Kidney (tissue), 13 donors: ENCODE measurements at regions not wholly inside any gene's neighbourhood (a gene's known extent, or its start where the extent isn't known, plus 50 kb on each side); places are given as distances from the start of the nearest gene placed in this dataset.
"Not testable (repeated sequence)": the region's sequence is repeated elsewhere in the genome, so short reads cannot be mapped to it uniquely, and the experiment has no call there.

Experiments used
- DNase-seq, 5 donors: peaks; one replicate each; pipeline ENCODE4 v3.0.0-alpha.2; 2013 to 2020
- FAIRE-seq: peaks from 2 replicates; lab custom pipeline; 2012; peaks lifted over from hg19 to GRCh38; lab: Jason Lieb, UNC
- H3K27ac ChIP-seq, 2 donors: one replicate each; pipeline ENCODE4 v1.7.0; 2013; ENCODE audit warnings: low read depth in 2 of 2, low read length in 2 of 2, inconsistent platforms in 1 of 2
- H3K27me3 ChIP-seq: one replicate; pipeline ENCODE4 v1.7.1; 2013; ENCODE audit warnings: low read length, inconsistent platforms; ENCODE audit not compliant: control insufficient read depth, insufficient read depth
- H3K36me3 ChIP-seq, 3 donors: one replicate each; pipeline versions ENCODE4 v1.7.0 to v1.7.1; 2013; ENCODE audit warnings: low read length in 3 of 3, control low read depth in 1 of 3, inconsistent platforms in 1 of 3; ENCODE audit not compliant: insufficient read depth in 3 of 3, control insufficient read depth in 2 of 3
- H3K4me1 ChIP-seq, 3 donors: one replicate each; pipeline versions ENCODE4 v1.7.0 to v1.7.1; 2013; ENCODE audit warnings: low read length in 3 of 3, inconsistent platforms in 1 of 3, low read depth in 1 of 3; ENCODE audit not compliant: control insufficient read depth in 2 of 3, insufficient read depth in 2 of 3
- H3K4me3 ChIP-seq, 3 donors: one replicate each; pipeline versions ENCODE4 v1.7.0 to v1.8.1; 2013; ENCODE audit warnings: low read length in 3 of 3, control low read depth in 1 of 3, inconsistent platforms in 1 of 3
- H3K9ac ChIP-seq, 3 donors: one replicate each; pipeline versions ENCODE4 v1.7.0 to v1.7.1; 2013; ENCODE audit warnings: low read length in 3 of 3, control low read depth in 1 of 3, inconsistent platforms in 1 of 3
- H3K9me3 ChIP-seq, 3 donors: one replicate each; pipeline versions ENCODE4 v1.7.0 to v1.7.1; 2013; ENCODE audit warnings: low read length in 3 of 3, control low read depth in 1 of 3, inconsistent platforms in 1 of 3; ENCODE audit not compliant: control insufficient read depth in 2 of 3, insufficient read depth in 1 of 3
- intact Hi-C: fragments of 100-400 bp; cut with DNase I; formaldehyde crosslinking; loops from one replicate; pipeline ENCODE4 v1.11.1; 2022
- TF ChIP-seq, protein P1 (sequence below): IDR thresholded peaks from 3 replicates; pipeline ENCODE4 v1.5.1; 2012; ENCODE audit warnings: mild to moderate bottlenecking, moderate library complexity, borderline replicate concordance; ENCODE audit not compliant: insufficient read depth; ENCODE audit errors: extremely low read depth
- donor health status: control.
- donor health status: control.
- donor health status: control.
- donor health status: control.
- donor health status: control.
- donor health status: DM: yes; HTN: yes; CAD: no.
- donor health status: Normal renal cell carcinoma (clear cell type).

DNA sequence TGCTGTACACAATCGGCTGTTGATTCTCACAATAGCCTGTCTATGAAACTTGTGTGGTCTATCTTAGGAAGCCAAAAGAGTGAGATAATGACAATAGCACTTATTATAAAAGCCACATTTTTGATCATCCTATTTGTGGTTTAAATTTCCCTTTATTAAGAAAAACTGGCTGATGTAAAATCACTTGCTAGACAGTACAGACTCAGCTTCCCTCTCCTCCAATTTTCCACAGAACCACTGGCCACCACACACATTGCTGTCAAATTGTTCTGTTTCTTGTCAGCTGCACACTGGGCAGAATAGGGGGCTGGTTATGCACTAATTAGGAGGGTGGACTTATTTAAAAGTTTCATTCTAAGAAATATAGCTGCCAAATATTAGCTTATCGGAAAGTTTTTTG is 425.9 kb downstream of the EPHA3 start:
- intact Hi-C loops = no loop called here
- no peak for FAIRE-seq

DNA sequence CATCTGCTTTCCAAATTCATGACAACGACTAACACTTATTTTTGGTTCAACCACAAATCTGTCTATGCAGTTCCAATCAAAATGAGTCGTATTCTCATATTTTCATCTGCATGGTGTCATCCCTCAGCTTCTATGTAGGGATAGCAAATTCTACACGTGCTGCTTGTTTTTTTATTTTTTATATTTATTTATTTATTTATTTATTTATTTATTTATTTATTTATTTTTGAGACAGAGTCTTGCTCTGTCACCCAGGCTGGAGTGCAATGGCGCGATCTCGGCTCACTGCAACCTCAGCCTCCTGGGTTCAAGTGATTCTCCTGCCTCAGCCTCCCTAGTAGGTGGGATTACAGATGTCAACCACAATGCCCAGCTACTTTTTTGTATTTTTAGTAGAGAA is 447.2 kb downstream of the EPHA3 start:
- H3K36me3 ChIP-seq, H3K9me3 ChIP-seq, DNase-seq, H3K4me3 ChIP-seq, FAIRE-seq, H3K27ac ChIP-seq, H3K9ac ChIP-seq, H3K27me3 ChIP-seq, intact Hi-C loops, H3K4me1 ChIP-seq: not testable (repeated sequence)

More for the DNA sequence above, 425.9 kb downstream of the EPHA3 start:
- Histone ChIP-seq H3K27ac (no peak overlapping the region), H3K4me1 (no peaks in the 10 kb centered on the region), H3K27me3 (no peaks in the 10 kb centered on the region), H3K36me3 (no peaks in the 10 kb centered on the region), H3K9ac (no peak overlapping the region), H3K9me3 (no peaks in the 10 kb centered on the region), H3K4me3 (no peak overlapping the region)
- TF ChIP-seq, protein P1, sequence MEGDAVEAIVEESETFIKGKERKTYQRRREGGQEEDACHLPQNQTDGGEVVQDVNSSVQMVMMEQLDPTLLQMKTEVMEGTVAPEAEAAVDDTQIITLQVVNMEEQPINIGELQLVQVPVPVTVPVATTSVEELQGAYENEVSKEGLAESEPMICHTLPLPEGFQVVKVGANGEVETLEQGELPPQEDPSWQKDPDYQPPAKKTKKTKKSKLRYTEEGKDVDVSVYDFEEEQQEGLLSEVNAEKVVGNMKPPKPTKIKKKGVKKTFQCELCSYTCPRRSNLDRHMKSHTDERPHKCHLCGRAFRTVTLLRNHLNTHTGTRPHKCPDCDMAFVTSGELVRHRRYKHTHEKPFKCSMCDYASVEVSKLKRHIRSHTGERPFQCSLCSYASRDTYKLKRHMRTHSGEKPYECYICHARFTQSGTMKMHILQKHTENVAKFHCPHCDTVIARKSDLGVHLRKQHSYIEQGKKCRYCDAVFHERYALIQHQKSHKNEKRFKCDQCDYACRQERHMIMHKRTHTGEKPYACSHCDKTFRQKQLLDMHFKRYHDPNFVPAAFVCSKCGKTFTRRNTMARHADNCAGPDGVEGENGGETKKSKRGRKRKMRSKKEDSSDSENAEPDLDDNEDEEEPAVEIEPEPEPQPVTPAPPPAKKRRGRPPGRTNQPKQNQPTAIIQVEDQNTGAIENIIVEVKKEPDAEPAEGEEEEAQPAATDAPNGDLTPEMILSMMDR = no peak
- no peak for DNase-seq

DNA sequence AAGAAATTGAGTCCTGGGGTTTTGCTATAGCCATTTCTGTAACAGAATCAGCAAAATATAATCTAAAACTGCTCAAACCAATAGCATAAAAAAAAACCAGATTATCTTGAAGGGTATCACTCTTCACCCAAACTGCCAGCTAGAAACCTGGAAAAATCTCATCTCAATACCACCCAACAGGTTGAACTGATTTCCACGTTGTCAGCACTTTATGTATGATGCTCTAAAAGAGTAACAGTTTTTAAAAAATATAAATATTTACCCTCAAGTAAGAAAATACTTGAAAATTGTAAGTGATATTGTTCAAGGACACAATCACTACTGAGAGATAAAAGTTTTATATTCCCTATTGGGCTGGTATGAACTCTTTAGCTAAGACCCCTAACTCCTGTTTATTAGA is 451.3 kb downstream of the EPHA3 start:
- H3K9ac ChIP-seq = no peak overlapping the region
- DNase-seq (no peak), FAIRE-seq (no peak)
- no peaks in the 10 kb centered on the region for H3K27me3 ChIP-seq
- intact Hi-C loops = no loop called here
- no peaks in the 10 kb centered on the region for H3K36me3 ChIP-seq
- H3K4me1 ChIP-seq = no peaks in the 10 kb centered on the region
- no peaks in the 10 kb centered on the region for H3K9me3 ChIP-seq
- H3K27ac ChIP-seq = no peak overlapping the region
- H3K4me3 ChIP-seq = no peak overlapping the region
- TF ChIP-seq, protein P1 = no peak

DNA sequence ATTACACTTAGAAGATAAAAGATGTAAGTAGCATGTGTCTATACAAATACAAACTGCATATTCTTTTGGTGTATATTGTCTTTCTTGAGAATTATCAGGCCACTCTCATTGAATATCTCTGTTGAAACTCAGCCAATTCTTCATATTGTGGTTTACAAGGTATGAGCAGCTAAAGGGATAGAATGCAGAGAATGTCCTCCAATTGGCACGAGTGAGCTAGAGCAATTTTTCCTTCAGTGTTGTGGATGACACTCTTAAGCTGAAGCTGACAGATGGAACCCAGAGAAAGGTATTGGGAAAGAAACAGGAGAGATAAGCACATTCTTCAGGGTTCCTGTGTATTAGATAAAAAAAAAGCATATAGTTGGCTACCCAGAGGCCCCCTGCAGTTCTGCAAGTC is 453.1 kb downstream of the EPHA3 start:
- no peaks in the 10 kb centered on the region for H3K4me1 ChIP-seq
- TF ChIP-seq, protein P1 = no peak
- no peak overlapping the region for H3K4me3 ChIP-seq
- no peaks in the 10 kb centered on the region for H3K36me3 ChIP-seq
- no peak for FAIRE-seq
- H3K9ac ChIP-seq = no peak overlapping the region
- H3K27me3 ChIP-seq = no peaks in the 10 kb centered on the region
- H3K9me3 ChIP-seq = no peaks in the 10 kb centered on the region
- DNase-seq = no peak
- H3K27ac ChIP-seq = no peak overlapping the region
- intact Hi-C loops = no loop called here
